Dendritic cell treated with granulocyte-macrophage colony-stimulating factor and Interleukin-4, amounts not matched to agents 40 ng/mL and 50 ng/mL, for 4 days (primary cell): ENCODE measurements at regions not wholly inside any gene's neighbourhood (a gene's known extent, or its start where the extent isn't known, plus 50 kb on each side); places are given as distances from the start of the nearest gene placed in this dataset.
"Not testable (repeated sequence)": the region's sequence is repeated elsewhere in the genome, so short reads cannot be mapped to it uniquely, and the experiment has no call there.

ENCODE experiments used
- H3K27ac Mint-ChIP-seq: one replicate; pipeline ENCODE4 v1.8.0; 2022; ENCODE audit warnings: mild to moderate bottlenecking, mixed read lengths
- H3K27me3 Mint-ChIP-seq: one replicate; pipeline ENCODE4 v1.8.0; 2022; ENCODE audit warnings: mild to moderate bottlenecking, mixed read lengths
- H3K36me3 Mint-ChIP-seq: one replicate; pipeline ENCODE4 v1.8.0; 2022; ENCODE audit warnings: low read depth, mixed read lengths
- H3K4me1 Mint-ChIP-seq: one replicate; pipeline ENCODE4 v1.8.0; 2022; ENCODE audit warnings: low read depth, mixed read lengths
- H3K4me3 Mint-ChIP-seq: one replicate; pipeline ENCODE4 v1.8.0; 2022; ENCODE audit warnings: mild to moderate bottlenecking, moderate library complexity, mixed read lengths
- H3K9me3 Mint-ChIP-seq: one replicate; pipeline ENCODE4 v1.8.0; 2022; ENCODE audit warnings: mixed read lengths
- intact Hi-C: fragments of 100-400 bp; cut with micrococcal nuclease; formaldehyde crosslinking; loops from one replicate; pipeline ENCODE4 v1.15.0; 2022

GRCh38 chr14:38363217-38363616 is 107.3 kb upstream of the CLEC14A start:
- intact Hi-C loops, result no loop called here
- Mint-ChIP-seq H3K27ac (no peak overlapping the region), H3K27me3 (no peaks in the 10 kb centered on the region), H3K9me3 (peaks cover 3% of the 10 kb centered on the region), H3K4me3 (no peak overlapping the region), H3K36me3 (no peaks in the 10 kb centered on the region), H3K4me1 (no peaks in the 10 kb centered on the region)

DNA sequence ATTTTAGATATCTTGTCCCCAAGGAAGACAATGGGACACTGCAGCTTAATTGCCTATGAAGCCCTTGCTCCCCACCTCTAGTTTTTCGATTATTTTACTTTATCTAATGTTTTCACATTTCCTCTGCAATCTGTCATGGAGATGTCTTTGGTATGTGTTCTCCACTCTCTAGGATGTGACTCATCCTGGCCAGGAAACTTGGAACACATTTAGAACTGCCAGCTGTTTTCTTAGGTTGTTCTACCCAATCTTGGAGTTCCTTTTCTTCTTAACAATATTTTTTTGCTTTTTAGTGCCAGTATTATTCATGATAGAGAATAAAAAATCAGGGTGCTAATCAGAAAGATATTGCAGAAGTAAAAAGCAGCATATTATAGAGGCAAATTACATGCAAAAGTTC is 101.7 kb upstream of the CLEC14A start:
- Mint-ChIP-seq H3K27me3 (no peaks in the 10 kb centered on the region), H3K4me1 (no peaks in the 10 kb centered on the region), H3K36me3 (no peaks in the 10 kb centered on the region), H3K4me3 (no peak overlapping the region), H3K27ac (no peak overlapping the region), H3K9me3 (peaks cover 18% of the 10 kb centered on the region)
- intact Hi-C loops, result no loop called here

DNA sequence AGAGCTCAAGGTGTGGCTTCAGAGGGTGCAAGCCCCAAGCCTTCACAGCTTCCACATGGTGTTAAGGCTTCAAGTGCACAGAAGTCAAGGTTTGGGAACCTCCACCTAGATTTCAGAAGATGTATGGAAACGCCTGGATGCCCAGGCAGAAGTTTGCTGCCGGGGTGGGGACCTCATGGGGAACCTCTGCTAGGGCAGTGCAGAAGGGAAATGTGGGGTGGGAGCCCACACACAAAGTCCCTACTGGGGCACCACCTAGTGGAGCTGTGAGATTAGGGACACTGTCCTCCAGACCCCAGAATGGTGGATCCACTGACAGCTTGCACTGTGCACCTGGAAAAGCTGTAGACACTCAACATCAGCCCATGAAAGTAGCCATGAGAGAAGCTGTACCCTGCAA is 99.6 kb upstream of the CLEC14A start:
- H3K27ac Mint-ChIP-seq, intact Hi-C loops, H3K4me1 Mint-ChIP-seq, H3K36me3 Mint-ChIP-seq, H3K4me3 Mint-ChIP-seq, H3K27me3 Mint-ChIP-seq: not testable (repeated sequence)
- H3K9me3 Mint-ChIP-seq, result peaks cover 18% of the 10 kb centered on the region

GRCh38 chr14:38350102-38350501 is 94.2 kb upstream of the CLEC14A start:
- no peak overlapping the region for H3K27ac Mint-ChIP-seq
- H3K4me3 Mint-ChIP-seq, result no peak overlapping the region
- H3K9me3 Mint-ChIP-seq, result peaks cover 7% of the 10 kb centered on the region
- intact Hi-C loops, result no loop called here
- no peaks in the 10 kb centered on the region for H3K36me3 Mint-ChIP-seq
- no peaks in the 10 kb centered on the region for H3K4me1 Mint-ChIP-seq
- H3K27me3 Mint-ChIP-seq, result no peaks in the 10 kb centered on the region

GRCh38 chr14:38342803-38343202 is 86.9 kb upstream of the CLEC14A start:
- Mint-ChIP-seq H3K4me1 (no peaks in the 10 kb centered on the region), H3K9me3 (no peaks in the 10 kb centered on the region), H3K27me3 (no peaks in the 10 kb centered on the region), H3K27ac (no peak overlapping the region), H3K36me3 (no peaks in the 10 kb centered on the region), H3K4me3 (no peak overlapping the region)
- intact Hi-C loops, result no loop called here

DNA sequence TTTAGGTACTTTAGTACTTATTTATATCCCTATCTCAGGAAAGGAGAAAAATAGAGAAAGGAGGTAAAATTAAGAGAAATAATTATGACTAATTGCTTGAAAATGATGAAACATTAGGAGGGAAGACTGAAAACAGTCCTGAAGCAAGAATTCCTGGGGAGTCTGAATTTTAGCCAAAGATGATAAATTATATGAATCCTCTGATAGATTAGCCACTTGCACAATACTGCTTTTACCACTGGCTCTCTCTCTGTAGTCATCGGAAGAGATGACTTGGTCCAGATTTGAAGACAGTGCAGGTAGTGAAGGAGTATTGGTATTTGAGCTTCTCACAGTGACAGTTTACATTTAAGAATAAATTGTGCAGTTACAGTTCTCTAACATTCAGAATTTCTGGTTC is 83.8 kb upstream of the CLEC14A start:
- intact Hi-C loops, result no loop called here

GRCh38 chr14:38336298-38336697 is 80.4 kb upstream of the CLEC14A start:
- Mint-ChIP-seq H3K36me3 (no peaks in the 10 kb centered on the region), H3K27me3 (no peaks in the 10 kb centered on the region), H3K9me3 (no peaks in the 10 kb centered on the region), H3K4me3 (no peak overlapping the region), H3K27ac (no peak overlapping the region), H3K4me1 (no peaks in the 10 kb centered on the region)
- intact Hi-C loops, result no loop called here

More for the DNA sequence above, 83.8 kb upstream of the CLEC14A start:
- no peaks in the 10 kb centered on the region for H3K36me3 Mint-ChIP-seq
- H3K4me3 Mint-ChIP-seq, result no peak overlapping the region
- no peak overlapping the region for H3K27ac Mint-ChIP-seq
- no peaks in the 10 kb centered on the region for H3K4me1 Mint-ChIP-seq
- H3K27me3 Mint-ChIP-seq, result no peaks in the 10 kb centered on the region
- no peaks in the 10 kb centered on the region for H3K9me3 Mint-ChIP-seq

DNA sequence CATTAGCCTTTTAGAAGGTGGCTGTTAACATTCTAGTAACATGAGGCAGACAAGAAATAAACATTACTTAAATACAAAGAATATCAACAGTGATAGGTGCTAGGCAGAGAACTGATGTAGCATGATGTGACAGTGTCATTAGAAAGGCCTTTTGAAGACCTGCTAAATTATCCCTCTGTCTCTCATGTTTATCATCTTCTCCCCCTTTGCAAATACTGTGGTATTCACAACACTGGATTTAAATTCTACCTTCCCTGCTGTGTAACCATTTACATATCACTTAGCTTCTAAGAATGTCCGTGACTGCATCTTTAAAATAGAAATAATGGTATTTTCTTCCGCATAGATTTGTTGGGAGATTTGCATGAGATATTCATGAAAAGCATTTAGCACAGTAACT is 74.4 kb upstream of the CLEC14A start:
- no peak overlapping the region for H3K4me3 Mint-ChIP-seq

GRCh38 chr14:38329246-38329645 is 73.4 kb upstream of the CLEC14A start:
- Mint-ChIP-seq H3K4me3 (no peak overlapping the region), H3K36me3 (no peaks in the 10 kb centered on the region), H3K9me3 (no peaks in the 10 kb centered on the region), H3K4me1 (no peaks in the 10 kb centered on the region), H3K27me3 (no peaks in the 10 kb centered on the region), H3K27ac (no peak overlapping the region)
- intact Hi-C loops, result no loop called here

More for the DNA sequence above, 74.4 kb upstream of the CLEC14A start:
- Mint-ChIP-seq H3K36me3 (no peaks in the 10 kb centered on the region), H3K4me1 (no peaks in the 10 kb centered on the region), H3K9me3 (no peaks in the 10 kb centered on the region), H3K27ac (no peak overlapping the region), H3K27me3 (no peaks in the 10 kb centered on the region)
- intact Hi-C loops, result no loop called here

DNA sequence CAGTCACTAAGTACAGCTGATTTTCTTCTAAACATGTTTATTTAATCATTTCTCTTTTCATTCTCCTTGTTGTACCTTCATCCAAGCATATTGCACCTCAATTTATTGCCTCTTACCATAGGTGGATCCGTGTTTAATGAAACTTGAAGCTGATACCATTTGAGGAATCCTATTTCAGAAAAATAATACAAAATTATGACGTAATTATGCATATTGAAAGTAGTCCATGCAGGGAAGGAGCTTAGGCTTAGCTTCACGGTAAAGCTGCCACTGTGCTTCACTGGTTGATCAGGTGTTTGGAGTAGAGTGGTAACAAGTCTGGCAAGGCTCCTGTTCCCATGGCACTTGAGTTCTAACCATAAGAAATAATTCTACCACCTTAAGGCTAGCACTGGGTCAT is 61.0 kb upstream of the CLEC14A start:
- intact Hi-C loops, result no loop called here
- no peak overlapping the region for H3K27ac Mint-ChIP-seq
- H3K36me3 Mint-ChIP-seq, result no peaks in the 10 kb centered on the region
- H3K4me1 Mint-ChIP-seq, result no peaks in the 10 kb centered on the region
- no peaks in the 10 kb centered on the region for H3K27me3 Mint-ChIP-seq
- no peaks in the 10 kb centered on the region for H3K9me3 Mint-ChIP-seq
- no peak overlapping the region for H3K4me3 Mint-ChIP-seq

GRCh38 chr14:38311655-38312054 is 55.8 kb upstream of the CLEC14A start:
- Mint-ChIP-seq H3K27me3 (no peaks in the 10 kb centered on the region), H3K4me3 (no peak overlapping the region), H3K4me1 (no peaks in the 10 kb centered on the region), H3K9me3 (no peaks in the 10 kb centered on the region), H3K36me3 (no peaks in the 10 kb centered on the region), H3K27ac (no peak overlapping the region)
- intact Hi-C loops, result no loop called here

- Mint-ChIP-seq H3K27ac (no peak overlapping the region), H3K36me3 (no peaks in the 10 kb centered on the region), H3K27me3 (no peaks in the 10 kb centered on the region), H3K4me3 (no peak overlapping the region), H3K4me1 (no peaks in the 10 kb centered on the region), H3K9me3 (no peaks in the 10 kb centered on the region)
- intact Hi-C loops, result no loop called here
Measured at GRCh38 chr14:38310420-38310995, 54.6 kb upstream of the CLEC14A start.

GRCh38 chr14:38309522-38310277 is 53.8 kb upstream of the CLEC14A start:
- Mint-ChIP-seq H3K36me3 (no peaks in the 10 kb centered on the region), H3K27me3 (no peaks in the 10 kb centered on the region), H3K27ac (no peak overlapping the region), H3K9me3 (no peaks in the 10 kb centered on the region), H3K4me1 (no peaks in the 10 kb centered on the region), H3K4me3 (no peak overlapping the region)
- intact Hi-C loops, result no loop called here
